SK-N-SH treated with all-trans-retinoic acid at 6 μM for 48 hours (cell line): ENCODE measurements at regions not wholly inside any gene's neighbourhood (a gene's known extent, or its start where the extent isn't known, plus 50 kb on each side); places are given as distances from the start of the nearest gene placed in this dataset.

ENCODE experiments used
- CSRNP3 ChIP-seq: fragments of 250-450 bp; sonication (Bioruptor Pico); IDR thresholded peaks from 2 replicates; pipeline ENCODE4 v1.5.1; 2021; ENCODE audit warnings: mild to moderate bottlenecking, moderate library complexity
- ISL1 ChIP-seq: fragments of 250-450 bp; sonication (Bioruptor Pico); IDR thresholded peaks from 2 replicates; pipeline ENCODE4 v2.1.2; 2022; ENCODE audit warnings: mild to moderate bottlenecking, moderate library complexity
- PATZ1 ChIP-seq: fragments of 250-450 bp; sonication (Bioruptor Pico); IDR thresholded peaks from 2 replicates; pipeline ENCODE4 v1.8.0; 2020; ENCODE audit warnings: mild to moderate bottlenecking, moderate library complexity, borderline replicate concordance
- TCF4 ChIP-seq: fragments of 250-450 bp; sonication (Bioruptor Pico); IDR thresholded peaks from 2 replicates; pipeline ENCODE4 v1.8.0; 2021; ENCODE audit warnings: mild to moderate bottlenecking, moderate library complexity, borderline replicate concordance
- TOX ChIP-seq: fragments of 250-450 bp; sonication (Bioruptor Pico); IDR thresholded peaks from 2 replicates; pipeline ENCODE4 v1.8.0; 2021; ENCODE audit warnings: mild to moderate bottlenecking, moderate library complexity, borderline replicate concordance
- ZFP3 ChIP-seq: fragments of 250-450 bp; sonication (Bioruptor Pico); IDR thresholded peaks from 2 replicates; pipeline ENCODE4 v1.5.0; 2020; ENCODE audit warnings: mild to moderate bottlenecking, moderate library complexity
- ZFP30 ChIP-seq: fragments of 450-650 bp; formaldehyde crosslinking; IDR thresholded peaks from 2 replicates; pipeline ENCODE4 v1.5.0; 2022; ENCODE audit warnings: mild to moderate bottlenecking, moderate library complexity
- ZNF70 ChIP-seq: fragments of 450-650 bp; formaldehyde crosslinking; IDR thresholded peaks from 2 replicates; pipeline ENCODE4 v1.5.0; 2020; ENCODE audit warnings: mild to moderate bottlenecking, moderate library complexity

- no peak for TF ChIP-seq ZFP3
- TF ChIP-seq ZNF70 (CRISPR knock-in tag) = no peak
- no peak for TF ChIP-seq PATZ1
- no peak for TF ChIP-seq TOX (CRISPR knock-in tag)
- TF ChIP-seq ZFP30 (CRISPR knock-in tag) = no peak
- no peak for TF ChIP-seq TCF4 (CRISPR knock-in tag)
- TF ChIP-seq ISL1 (CRISPR knock-in tag) = no peak
- TF ChIP-seq CSRNP3 (CRISPR knock-in tag) = no peak
Observed at GRCh38 chr19:29271341-29271740, 58.4 kb upstream of the UQCRFS1 start.
